Stimulated activated CD4-positive, alpha-beta T cell treated with anti-CD3 and anti-CD28 coated beads, Interleukin-12 subunit alpha, Interleukin-12 subunit beta, amount 100 ng/mL, for 24 hours (primary cell): ENCODE measurements at regions not wholly inside any gene's neighbourhood (a gene's known extent, or its start where the extent isn't known, plus 50 kb on each side); places are given as distances from the start of the nearest gene placed in this dataset.
"Not testable (repeated sequence)": the region's sequence is repeated elsewhere in the genome, so short reads cannot be mapped to it uniquely, and the experiment has no call there.

Experiments used
- DNase-seq, 2 experiments: peaks; one replicate each; pipeline ENCODE4 v3.0.0-alpha.2; 2020; ENCODE audit warnings: low read depth in 2 of 2

DNA sequence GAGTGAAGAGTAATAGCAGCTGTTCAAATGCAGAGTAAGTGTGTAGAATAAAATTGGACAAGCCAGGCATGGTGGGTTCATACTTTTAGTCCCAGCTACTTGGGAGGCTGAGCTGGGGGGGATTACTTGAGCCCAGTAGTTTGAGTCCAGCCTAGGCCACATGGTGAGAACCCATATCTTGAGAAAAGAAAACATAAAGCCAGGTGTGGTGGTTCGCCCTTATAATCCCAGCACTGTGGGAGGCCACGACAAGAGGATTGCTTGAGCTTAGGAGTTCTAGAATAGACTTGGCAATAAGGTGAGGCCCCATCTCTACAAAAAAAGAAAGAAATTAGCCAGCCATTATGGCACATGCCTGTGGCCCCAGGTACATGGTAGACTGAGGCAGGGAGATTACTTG, 1241.1 kb downstream of the UQCRFS1 start:
- DNase-seq, result no peak

DNA sequence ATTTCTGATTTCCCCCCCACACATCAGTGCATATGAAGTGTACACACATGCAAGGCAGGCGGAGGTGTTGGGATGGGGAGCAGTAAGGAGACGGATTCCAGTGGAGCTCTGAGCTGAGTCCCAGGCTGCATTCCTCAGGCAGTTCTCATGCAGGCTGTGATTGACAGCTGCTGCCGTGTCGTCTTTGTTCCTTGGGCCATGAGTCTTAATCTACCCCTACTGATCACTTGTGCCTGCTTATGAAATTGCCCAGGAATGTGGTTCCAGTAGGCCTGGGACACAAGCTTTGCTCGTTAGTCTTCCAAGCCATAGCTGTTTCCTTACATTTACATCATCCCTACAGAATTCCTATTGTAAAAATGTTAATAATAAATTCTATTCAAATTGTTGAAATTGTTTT, 1241.9 kb downstream of the UQCRFS1 start:
- DNase-seq, result no peak

DNA sequence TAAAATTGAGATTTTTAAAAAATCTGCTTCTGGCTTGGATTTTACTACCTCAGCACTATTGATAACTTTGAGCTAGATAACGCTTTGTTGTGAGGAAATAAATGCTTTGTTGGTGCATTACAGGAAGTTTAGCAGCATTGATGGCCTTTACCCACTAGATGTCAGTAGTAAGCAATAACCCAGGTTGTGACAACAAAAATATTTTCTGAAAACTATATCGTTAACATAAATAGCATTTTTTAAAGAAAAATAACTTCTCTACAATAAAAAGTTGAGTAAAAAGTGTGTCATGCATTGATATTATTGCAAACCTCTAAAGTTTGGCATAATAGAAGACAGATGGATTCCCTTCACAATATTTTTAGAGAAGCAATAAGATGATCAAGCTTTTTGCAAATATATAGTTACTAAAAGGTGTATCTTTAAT, 1246.5 kb downstream of the UQCRFS1 start:
- DNase-seq, result no peak

DNA sequence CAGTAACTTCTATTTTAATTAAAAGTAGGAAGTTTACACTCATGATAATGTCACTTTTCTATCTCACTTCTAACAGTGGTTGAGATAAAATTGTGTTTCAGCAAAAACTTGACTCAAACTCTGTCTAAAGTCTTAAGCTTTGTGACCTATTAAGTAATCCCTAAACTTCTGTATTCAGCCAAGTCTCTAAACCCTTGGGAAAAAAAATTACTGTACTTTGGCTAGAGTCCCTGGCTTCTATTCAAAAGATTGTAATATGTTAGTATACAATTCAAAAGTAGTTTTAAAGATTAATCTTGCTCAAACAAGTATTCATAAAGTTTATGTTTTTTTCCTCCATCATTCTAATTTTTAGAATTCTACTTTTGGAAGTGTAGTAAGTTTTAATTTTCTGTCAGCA, 1248.8 kb downstream of the UQCRFS1 start:
- DNase-seq, result no peak

DNA sequence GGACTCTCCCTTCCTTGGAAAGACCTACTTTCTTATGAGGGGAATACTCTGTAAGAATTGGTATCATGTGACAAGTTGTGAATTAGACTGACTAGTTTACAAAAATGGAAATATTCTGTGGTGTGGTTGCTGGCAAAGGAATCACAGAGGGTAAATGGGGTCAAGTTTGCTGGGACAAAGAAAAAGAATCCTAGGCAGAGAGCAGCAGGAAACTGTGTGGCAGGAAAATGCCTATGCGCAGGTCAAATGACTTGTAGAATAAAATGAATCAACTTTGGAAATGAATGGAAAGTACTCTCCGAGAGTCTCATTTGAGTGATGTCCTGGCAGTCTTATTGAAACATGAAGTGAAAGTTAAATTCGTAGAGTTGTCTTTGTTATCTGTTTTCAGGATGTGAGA, 1250.7 kb downstream of the UQCRFS1 start:
- DNase-seq, result no peak

DNA sequence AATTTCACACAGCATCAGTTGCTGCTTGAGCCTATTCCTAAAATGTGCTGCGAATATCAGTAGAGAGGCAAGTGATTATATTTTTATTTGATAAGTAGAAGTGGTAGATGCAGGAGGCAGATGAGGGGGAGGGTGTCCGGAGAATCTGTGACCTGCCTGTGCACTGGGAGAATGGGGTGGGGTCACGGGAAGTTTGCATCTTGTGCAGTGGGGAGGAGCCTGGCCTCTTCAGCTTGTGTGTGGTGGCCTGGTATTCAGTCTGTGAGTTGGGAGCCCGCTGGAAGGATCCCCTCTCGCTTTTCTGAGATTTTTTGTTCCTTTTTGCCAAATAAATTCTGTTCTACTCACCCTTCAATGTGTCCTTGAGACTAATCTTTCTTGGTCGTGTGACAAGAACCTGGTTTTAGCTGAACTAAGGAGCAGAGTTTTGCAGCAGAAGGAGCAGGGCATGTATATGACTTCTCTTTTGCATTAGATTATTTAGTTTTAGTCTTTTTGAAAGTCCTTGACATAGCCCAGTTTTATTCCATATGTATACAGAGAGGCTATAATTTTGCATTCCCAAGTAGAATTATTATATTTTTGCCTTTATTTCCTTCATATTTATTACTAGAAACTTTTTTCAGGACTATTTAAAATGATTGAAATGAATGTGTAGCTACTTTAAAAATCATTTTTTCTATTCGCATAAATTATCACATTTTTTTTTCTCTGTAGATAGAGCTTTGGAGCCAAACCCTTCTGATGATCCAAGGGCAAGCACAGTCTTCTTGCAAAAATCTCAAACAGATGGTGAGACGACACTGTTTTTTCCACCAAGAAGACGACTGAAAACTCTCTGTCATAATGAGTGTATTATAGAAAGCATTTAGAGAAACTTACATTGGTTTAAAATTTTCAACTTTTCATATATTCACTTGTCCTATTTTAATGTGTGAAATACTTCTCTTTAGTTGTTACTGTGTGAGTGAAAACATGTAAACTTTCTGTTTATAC, 1257.2 kb downstream of the UQCRFS1 start:
- DNase-seq, result no peak

DNA sequence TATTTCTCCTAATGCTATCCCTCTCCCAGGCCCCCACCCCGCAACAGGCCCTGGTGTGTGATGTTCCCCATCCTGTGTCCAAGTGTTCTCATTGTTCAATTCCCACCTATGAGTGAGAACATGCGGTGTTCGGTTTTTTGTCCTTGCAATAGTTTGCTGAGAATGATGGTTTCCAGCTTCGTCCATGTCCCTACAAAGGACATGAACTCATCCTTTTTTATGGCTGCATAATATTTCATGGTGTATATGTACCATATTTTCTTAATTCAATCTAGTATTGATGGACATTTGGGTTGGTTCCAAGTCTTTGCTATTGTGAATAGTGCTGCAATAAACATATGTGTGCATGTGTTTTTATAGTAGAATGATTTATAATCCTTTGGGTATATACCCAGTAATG, 1270.3 kb downstream of the UQCRFS1 start:
- DNase-seq, result not testable (repeated sequence)

DNA sequence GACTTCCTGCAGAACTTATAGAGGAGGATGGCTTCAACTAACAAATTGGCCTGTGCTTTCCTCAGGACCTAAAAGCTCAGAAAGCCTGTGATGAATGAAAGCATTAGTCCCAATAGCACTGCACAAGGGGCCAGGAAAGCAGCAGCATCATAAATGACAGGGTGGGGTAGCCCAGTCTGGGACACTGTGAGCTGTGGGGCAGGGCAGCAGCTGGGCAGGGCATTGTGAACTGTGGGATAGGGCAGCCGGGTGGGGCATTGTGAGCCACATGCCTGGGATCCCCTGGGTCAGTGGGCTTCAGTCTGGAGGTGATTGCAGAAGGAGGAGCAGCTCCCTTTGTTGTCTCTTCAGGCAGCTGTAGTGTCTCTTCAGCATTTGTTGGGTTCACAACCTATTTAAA, 1276.8 kb downstream of the UQCRFS1 start:
- no peak for DNase-seq

DNA sequence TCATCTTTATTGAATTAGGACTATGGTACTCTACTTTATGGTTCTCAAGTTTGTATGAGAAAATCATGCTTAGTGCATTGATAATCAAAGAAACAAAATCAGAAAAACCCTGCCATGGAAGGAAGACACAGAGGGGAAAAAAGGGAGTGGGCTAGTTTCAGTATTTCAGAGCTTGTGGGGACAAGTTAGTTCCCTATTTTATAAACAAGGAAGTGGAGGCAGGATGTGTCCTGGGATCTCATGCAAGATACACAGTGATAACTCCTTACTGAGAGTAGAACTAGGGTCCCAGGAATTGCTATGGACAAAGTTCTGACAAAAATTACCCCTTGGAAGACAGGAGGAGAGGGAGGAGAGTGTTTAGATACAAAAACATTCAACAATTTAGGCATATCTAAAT, 1277.3 kb downstream of the UQCRFS1 start:
- DNase-seq, result no peak

DNA sequence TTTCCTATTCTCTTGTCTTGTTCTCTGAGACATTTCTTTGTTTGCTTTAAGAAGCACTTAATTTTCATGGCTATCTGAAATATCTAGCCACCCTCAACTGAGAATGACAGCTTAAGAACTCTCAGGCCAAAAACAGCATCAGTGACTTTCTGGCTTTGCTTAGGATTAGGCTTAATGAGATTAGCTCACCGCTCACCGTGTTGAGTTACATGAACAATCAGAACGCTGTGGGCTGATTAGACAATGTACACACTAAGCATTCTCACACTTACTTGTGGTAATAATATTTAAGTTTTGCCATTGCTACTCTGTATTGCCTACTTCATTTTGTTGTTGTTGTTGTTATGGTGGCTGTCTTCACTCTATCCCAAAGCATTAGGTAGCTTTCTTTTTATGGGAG, 1283.6 kb downstream of the UQCRFS1 start:
- DNase-seq, result no peak

DNA sequence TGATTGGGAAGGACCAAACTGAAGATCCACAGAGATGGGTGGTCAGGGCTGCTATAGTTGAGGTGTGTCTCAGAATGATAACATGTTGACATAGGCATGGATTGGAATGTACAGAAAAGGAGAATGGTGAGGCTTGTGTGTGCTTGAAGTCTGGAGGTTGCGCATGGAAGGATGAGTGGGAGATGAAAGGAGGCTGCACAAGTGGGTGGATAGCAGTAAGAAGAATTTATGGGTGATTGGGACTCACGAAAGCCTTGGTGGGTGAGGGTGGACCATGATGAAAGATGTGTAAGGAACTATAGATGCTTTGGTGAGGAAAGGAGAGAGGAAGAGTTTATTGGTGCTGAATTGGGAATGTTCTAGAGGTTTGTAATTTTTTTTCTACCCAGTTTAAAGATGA, 1287.7 kb downstream of the UQCRFS1 start:
- DNase-seq, result no peak

DNA sequence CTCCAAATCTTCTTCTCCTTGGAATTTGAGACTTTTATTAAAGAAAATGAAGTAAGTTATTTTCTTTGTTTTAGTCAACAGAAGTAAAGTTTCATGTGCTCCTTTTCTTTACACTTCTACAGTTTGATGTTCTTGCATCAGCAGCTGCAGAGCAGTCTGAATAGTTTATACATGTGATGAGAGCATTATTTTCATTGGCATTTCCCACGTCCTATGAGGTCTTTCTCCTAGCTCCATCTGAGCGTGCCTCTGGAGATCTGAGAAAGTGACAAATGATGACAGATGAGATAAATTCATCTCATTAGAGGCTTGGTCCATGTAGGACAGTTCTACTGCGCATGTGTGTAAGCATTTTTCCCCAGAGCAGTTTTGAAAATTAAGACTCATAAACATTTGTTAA, 1290.0 kb downstream of the UQCRFS1 start:
- no peak for DNase-seq

DNA sequence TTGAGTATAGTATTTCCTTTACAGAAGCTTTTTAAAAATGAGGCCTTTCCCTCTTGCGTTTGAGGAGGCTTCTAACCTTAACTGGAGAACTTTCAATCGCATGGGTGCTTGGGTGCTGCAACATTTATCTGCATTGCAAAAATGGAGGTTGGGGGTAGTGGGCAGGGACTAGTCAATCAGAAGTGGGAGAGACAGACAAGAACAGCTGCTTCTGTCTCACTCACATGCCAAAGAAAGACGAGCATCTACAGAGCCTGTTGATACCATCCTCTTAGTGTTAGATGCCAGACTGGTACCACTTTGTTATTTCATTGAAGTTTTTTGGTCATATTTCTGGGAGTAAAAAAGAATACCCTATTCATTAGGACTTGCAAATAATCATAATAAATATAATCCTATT, 1292.2 kb downstream of the UQCRFS1 start:
- no peak for DNase-seq

DNA sequence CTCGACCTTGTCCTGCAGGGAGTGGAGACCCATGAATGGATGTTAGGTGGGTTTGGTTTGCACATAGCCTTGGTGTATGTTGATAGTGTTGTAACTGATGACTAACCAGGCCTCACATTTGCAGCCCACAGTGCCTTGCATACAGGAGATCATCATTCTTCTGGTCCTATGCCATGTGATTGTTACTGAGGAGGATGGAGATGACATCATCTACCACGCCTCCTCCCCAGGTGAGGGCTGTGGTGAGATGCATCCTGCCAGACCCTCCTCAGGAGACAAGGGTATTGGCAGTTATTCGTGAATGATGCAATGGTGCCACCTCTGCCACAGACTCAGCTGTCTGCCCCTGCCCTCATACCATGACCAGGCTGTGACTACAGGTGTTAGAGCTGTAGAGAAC, 1294.1 kb downstream of the UQCRFS1 start:
- no peak for DNase-seq

DNA sequence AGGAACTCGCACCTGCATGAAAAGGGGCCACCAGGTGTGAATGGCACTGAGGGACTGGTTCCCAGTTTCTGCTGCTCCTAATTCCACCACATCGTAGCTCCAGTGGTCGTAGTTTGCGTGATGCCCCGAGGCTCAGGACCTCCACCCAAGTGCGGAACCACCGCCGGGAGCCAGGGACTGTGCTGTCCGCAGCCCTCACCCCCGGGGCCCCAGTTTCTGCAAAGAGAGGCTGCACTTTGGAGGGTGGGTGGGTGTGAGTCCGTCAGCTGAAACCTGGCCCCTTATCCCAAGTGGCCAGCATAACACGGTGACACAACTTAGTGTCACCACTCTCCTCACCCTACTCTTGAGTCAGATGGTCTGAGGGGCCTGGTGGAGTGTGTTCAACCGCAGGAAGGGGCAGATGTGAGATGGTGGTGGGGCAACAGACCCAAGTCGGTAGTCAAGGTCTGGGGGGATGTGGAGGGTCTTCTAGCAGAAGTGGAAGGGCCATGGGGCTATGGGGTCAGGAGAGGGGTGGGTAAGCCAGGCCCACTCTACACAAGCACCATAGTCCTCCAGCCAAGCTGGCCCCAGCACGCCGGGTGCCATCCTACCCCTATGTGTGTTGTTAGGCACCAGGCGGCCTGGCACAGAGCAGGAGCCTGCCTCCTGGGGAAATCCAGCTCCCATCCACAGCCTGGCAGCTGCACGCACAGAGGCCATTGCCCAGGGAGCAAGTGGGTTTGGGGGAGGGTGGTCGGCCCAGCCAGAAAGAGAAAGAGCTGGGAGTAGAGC, 1301.6 kb downstream of the UQCRFS1 start:
- no peak for DNase-seq

DNA sequence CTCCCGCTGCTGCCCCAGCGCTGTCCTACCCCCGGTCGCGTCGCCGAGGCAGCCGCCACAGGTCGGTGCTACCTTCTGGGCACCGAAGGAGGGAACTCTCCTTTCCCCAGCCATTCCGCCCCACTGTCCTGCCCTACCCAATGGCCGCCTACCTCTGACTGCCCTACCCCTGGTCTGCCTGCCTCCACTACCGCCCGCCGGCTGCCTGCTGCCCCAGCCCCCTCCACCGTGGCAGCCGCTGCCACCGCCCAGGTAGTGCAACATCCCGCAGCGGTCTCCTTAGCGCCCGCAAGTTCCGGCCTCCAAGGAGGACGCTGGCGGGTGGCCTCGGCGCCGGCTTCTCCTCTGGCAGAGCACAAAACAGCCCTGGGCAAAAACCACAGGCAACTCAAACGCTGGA, 1303.1 kb downstream of the UQCRFS1 start:
- no peak for DNase-seq

DNA sequence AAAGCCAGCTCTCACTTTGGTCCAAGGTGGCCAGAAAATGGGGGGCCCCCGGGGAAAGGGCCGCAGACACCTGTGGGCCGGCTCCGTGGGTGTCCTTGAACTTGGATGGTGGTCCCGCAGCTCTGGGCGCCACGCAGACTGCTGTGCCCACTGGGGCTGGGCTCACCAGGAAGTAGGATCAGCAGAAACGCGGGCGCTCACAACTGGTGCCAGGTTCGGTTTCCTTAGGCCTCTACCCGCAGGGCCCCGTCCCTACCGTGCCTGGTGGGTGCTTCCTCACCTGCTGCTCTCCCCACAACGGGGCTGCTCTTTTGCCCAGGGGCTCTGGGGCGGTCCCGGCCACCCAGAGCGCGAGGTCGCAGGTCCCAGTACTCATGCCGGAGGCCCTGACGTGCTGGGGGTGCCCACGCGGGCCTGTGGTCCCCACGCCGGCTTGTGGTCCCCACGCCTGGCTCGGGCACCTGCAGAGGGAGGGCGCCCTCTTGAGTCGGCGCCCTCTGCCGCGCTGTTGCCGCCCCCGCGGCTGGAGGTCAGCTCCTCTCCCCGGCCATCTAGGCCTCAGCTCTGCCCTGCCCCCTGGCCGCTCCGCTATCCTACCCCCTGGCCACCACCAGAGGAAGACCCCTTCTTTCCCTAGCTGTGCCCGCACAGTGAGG, 1303.6 kb downstream of the UQCRFS1 start:
- no peak for DNase-seq

DNA sequence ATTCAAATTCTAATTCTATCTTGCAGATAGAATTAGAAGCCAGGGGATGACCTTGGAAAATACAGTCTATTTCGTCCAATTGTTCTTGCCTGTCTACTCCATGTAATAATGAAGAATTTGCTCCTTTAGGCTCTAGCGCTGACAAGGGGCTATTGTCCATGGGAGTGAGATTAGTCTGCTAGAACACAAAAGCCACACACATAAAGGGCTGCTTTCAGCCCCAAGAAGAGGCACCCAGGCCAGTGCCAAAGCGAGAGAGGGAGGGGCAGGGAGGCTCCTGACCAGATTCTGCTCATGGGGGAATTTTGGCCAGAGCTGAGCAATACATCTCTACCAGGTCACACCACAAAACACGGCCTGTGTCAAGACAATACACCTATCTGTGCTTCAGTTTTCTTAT, 1306.9 kb downstream of the UQCRFS1 start:
- no peak for DNase-seq

DNA sequence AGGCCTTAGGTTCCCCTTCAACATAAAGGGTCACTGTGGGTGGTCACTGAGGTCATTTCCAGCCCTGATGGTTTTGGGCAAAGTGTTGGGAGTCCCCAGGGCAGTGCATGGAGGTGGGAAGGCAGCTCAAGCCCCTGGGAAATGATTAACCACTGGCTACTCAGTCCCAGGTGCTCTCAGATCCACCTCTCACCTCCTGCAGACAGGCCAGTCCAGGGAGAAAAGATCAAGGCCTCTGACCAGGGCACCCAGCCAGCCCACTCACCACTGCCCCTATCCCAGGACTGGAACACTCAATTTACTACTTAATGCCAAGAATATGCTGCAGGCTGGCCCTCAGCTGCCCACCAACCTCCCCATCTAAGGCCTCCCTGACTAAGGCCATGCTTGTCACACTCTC, 1307.9 kb downstream of the UQCRFS1 start:
- no peak for DNase-seq

DNA sequence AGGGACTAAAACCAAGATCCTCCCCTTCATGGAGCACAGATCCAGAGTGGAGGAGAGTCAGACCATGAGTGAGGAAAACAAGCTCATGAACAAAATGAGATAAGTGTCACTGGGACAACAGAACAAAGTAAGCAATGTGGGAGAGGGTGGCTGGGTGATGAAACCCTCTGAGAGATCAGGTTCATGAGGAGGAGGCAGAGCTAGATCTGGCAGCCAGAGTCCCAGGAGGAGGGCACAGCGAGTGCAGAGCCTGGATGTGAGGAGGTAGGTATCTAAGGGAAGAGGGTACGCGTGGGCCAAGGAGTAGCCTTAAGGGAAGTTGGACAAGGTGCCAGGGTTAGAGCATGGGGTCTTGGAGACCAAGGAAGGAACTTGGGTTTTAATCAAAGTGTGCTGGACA, 1311.9 kb downstream of the UQCRFS1 start:
- DNase-seq, result no peak

DNA sequence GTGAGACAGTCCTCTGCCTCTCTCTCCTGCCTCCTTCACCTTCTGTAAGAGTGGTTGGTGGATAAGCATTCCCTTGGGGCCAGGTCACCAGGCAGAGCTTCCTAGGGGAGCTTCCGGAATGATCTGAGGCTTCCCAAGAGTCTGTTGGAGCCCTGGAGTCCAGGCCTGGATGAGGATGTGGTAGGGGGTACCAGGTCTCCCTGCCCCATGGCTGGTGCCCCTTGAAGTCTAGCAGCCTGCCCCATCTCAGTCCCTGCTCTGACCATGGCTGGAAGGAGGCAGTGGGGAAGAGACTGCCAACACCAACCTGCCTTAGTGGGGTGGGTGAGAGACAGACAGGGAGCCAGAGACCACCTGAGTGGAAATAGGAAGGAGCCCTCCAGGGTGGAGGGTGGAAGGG, 1316.9 kb downstream of the UQCRFS1 start:
- no peak for DNase-seq
